GM06990 (cell line): ENCODE measurements at regions not wholly inside any gene's neighbourhood (a gene's known extent, or its start where the extent isn't known, plus 50 kb on each side); places are given as distances from the start of the nearest gene placed in this dataset.

ENCODE experiments used
- DNase-seq: peaks from one replicate; pipeline ENCODE4 v3.0.0-alpha.2; 2011; ENCODE audit not compliant: insufficient read length; ENCODE audit errors: extremely low read depth
- H3K27me3 ChIP-seq: replicated peaks from 2 replicates; pipeline ENCODE4 v1.6.0; 2011; ENCODE audit warnings: low read length; ENCODE audit not compliant: control insufficient read depth, insufficient read depth
- H3K36me3 ChIP-seq: 2 replicates; pipeline ENCODE4 v1.5.1; 2011; ENCODE audit warnings: low read length; ENCODE audit not compliant: control insufficient read depth, insufficient read depth
- H3K4me3 ChIP-seq: replicated peaks from 2 replicates; pipeline ENCODE4 v1.5.1; 2011; ENCODE audit warnings: low read depth, mild to moderate bottlenecking, control low read depth, low read length
- CTCF ChIP-seq: IDR thresholded peaks from 2 replicates; pipeline ENCODE4 v1.5.1; 2011; ENCODE audit warnings: low read length, control low read depth, mild to moderate bottlenecking, inconsistent platforms; ENCODE audit not compliant: insufficient read depth, poor library complexity, severe bottlenecking

GRCh38 chr11:105344938-105345337 is 205.4 kb upstream of the CARD18 start:
- Histone ChIP-seq H3K36me3 (no peaks in the 10 kb centered on the region), H3K4me3 (no peak overlapping the region), H3K27me3 (no peaks in the 10 kb centered on the region)
- no peak for TF ChIP-seq CTCF
- no peak for DNase-seq

GRCh38 chr11:105334025-105334714 is 194.6 kb upstream of the CARD18 start:
- Histone ChIP-seq H3K4me3 (no peak overlapping the region), H3K27me3 (no peaks in the 10 kb centered on the region), H3K36me3 (no peaks in the 10 kb centered on the region)
- no peak for DNase-seq
- no peak for TF ChIP-seq CTCF

GRCh38 chr11:105333153-105333552 is 193.6 kb upstream of the CARD18 start:
- no peaks in the 10 kb centered on the region for H3K27me3 ChIP-seq
- no peak overlapping the region for H3K4me3 ChIP-seq
- DNase-seq, result no peak
- no peaks in the 10 kb centered on the region for H3K36me3 ChIP-seq
- no peak for TF ChIP-seq CTCF

- no peak for DNase-seq
- no peaks in the 10 kb centered on the region for H3K27me3 ChIP-seq
- H3K36me3 ChIP-seq, result no peaks in the 10 kb centered on the region
- H3K4me3 ChIP-seq, result no peak overlapping the region
- TF ChIP-seq CTCF, result no peak
Observed at GRCh38 chr11:105332171-105332570, 192.6 kb upstream of the CARD18 start.

- Histone ChIP-seq H3K4me3 (no peak overlapping the region), H3K27me3 (no peaks in the 10 kb centered on the region), H3K36me3 (no peaks in the 10 kb centered on the region)
- TF ChIP-seq CTCF, result no peak
- no peak for DNase-seq
Observed at GRCh38 chr11:105328061-105328460, 188.5 kb upstream of the CARD18 start.

- Histone ChIP-seq H3K27me3 (no peaks in the 10 kb centered on the region), H3K4me3 (no peak overlapping the region), H3K36me3 (no peaks in the 10 kb centered on the region)
- no peak for TF ChIP-seq CTCF
- no peak for DNase-seq
Observed at GRCh38 chr11:105324156-105324555, 184.6 kb upstream of the CARD18 start.
